ENCODE measurements at regions not wholly inside any gene's neighbourhood (a gene's known extent, or its start where the extent isn't known, plus 50 kb on each side); places are given as distances from the start of the nearest gene placed in this dataset.

DNA sequence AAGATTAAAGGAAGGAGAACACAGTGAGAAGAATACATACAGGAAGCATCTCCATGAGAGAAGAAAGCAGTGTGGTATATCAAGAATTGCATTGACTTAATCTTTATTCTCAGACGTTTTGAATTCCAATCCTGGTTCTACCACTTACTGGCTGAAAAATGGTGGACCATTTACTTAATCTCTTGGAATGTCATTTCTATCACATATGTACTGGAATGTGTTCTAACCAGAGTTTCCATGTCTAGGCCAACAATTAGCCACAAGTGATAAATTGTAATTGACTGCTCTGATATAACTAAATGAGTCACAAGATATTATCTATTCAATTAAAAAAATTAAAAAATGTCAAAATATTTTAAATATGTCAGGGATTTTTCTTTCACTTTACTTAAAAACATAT lies 626.1 kb downstream of the PTPRC start:
- peaks cover 6% of the 10 kb centered on the region for H3K4me1 ChIP-seq (ENCODE audit: control insufficient read depth, insufficient read depth, low read length)
- H3K9me3 Mint-ChIP-seq = no peaks in the 10 kb centered on the region
- no peak overlapping the region for H3K9ac ChIP-seq (ENCODE audit: extremely low read depth, low read length, poor library complexity, severe bottlenecking)
- no peaks in the 10 kb centered on the region for H3K27me3 Mint-ChIP-seq (ENCODE audit: insufficient read depth)
- DNase-seq = no peak
- H3K27ac Mint-ChIP-seq = no peak overlapping the region
- H3K9me3 ChIP-seq (ENCODE audit: control insufficient read depth, low read length) = no peaks in the 10 kb centered on the region
- H3K27me3 ChIP-seq (ENCODE audit: control insufficient read depth, insufficient read depth, low read length, poor library complexity, severe bottlenecking) = no peaks in the 10 kb centered on the region
- peaks cover 5% of the 10 kb centered on the region for H3K4me1 Mint-ChIP-seq
- 88 to 100% methylated on average over 1 of the region's 1 CpG for WGBS, 2 experiments (ENCODE audit: insufficient coverage in 1 of 2, insufficient read length in 1 of 2)
- no peaks in the 10 kb centered on the region for H3K36me3 Mint-ChIP-seq (ENCODE audit: low read depth)
- TF ChIP-seq, protein P1, sequence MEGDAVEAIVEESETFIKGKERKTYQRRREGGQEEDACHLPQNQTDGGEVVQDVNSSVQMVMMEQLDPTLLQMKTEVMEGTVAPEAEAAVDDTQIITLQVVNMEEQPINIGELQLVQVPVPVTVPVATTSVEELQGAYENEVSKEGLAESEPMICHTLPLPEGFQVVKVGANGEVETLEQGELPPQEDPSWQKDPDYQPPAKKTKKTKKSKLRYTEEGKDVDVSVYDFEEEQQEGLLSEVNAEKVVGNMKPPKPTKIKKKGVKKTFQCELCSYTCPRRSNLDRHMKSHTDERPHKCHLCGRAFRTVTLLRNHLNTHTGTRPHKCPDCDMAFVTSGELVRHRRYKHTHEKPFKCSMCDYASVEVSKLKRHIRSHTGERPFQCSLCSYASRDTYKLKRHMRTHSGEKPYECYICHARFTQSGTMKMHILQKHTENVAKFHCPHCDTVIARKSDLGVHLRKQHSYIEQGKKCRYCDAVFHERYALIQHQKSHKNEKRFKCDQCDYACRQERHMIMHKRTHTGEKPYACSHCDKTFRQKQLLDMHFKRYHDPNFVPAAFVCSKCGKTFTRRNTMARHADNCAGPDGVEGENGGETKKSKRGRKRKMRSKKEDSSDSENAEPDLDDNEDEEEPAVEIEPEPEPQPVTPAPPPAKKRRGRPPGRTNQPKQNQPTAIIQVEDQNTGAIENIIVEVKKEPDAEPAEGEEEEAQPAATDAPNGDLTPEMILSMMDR (conservative IDR thresholded peaks at IDR 0.05) = no peak
- H3K27ac ChIP-seq (ENCODE audit: low read depth, low read length) = no peak overlapping the region
- no peak overlapping the region for H3K4me3 ChIP-seq (ENCODE audit: low read length)
- H3K36me3 ChIP-seq (ENCODE audit: control insufficient read depth, insufficient read depth, low read length) = no peaks in the 10 kb centered on the region
- H3K4me3 Mint-ChIP-seq = no peak overlapping the region

DNA sequence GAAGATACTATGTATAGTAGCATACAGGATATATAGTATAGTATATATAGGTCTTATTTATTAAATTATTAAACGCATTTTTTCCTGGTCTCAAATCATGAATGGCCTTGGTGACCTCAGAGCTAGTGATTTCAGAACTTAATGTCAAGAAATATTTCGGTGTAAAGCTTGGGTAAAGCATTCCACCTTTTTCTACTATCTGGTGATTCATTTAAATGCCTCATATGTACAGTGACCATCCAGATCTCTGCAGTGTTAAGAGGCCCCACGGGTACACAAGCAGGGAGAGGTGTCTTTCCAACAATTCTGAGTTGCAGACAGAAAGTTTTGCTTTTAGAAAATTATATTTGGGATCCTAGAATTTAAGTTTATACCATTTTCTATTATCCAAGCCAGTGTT lies 626.5 kb downstream of the PTPRC start:
- H3K4me3 Mint-ChIP-seq = no peak overlapping the region
- TF ChIP-seq, protein P1 (conservative IDR thresholded peaks at IDR 0.05) = no peak
- no peaks in the 10 kb centered on the region for H3K27me3 ChIP-seq (ENCODE audit: control insufficient read depth, insufficient read depth, low read length, poor library complexity, severe bottlenecking)
- no peaks in the 10 kb centered on the region for H3K27me3 Mint-ChIP-seq (ENCODE audit: insufficient read depth)
- H3K36me3 Mint-ChIP-seq (ENCODE audit: low read depth) = no peaks in the 10 kb centered on the region
- H3K9me3 ChIP-seq (ENCODE audit: control insufficient read depth, low read length) = no peaks in the 10 kb centered on the region
- H3K36me3 ChIP-seq (ENCODE audit: control insufficient read depth, insufficient read depth, low read length) = no peaks in the 10 kb centered on the region
- 88 to 93% methylated on average over 1 to 3 of the region's 3 CpGs for WGBS, 2 experiments (ENCODE audit: insufficient coverage in 1 of 2, insufficient read length in 1 of 2)
- peaks cover 6% of the 10 kb centered on the region for H3K4me1 ChIP-seq (ENCODE audit: control insufficient read depth, insufficient read depth, low read length)
- no peak for DNase-seq
- H3K27ac Mint-ChIP-seq = no peak overlapping the region
- H3K9me3 Mint-ChIP-seq = no peaks in the 10 kb centered on the region
- H3K9ac ChIP-seq (ENCODE audit: extremely low read depth, low read length, poor library complexity, severe bottlenecking) = no peak overlapping the region
- no peak overlapping the region for H3K27ac ChIP-seq (ENCODE audit: low read depth, low read length)
- peaks cover 5% of the 10 kb centered on the region for H3K4me1 Mint-ChIP-seq
- no peak overlapping the region for H3K4me3 ChIP-seq (ENCODE audit: low read length)

DNA sequence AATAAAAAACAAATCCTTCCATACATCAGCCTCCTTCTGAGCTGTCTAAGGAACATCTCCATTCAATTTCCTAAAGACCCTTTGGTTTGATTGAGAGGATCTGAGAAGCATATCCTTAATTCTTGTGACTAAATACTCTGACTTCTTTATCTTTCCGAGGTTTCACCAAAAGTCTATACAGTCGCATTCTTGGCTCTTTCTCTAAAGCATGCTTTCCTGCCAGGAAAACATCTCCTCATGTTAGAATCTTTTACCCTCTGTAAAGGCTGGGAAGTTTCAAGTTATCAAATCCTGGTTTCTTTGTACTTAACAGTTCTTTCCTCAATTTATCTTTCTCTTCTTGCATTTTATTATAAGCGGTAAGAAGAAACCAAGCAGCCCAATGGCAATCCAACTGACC lies 630.4 kb downstream of the PTPRC start:
- 93 to 100% methylated on average over 3 of the region's 3 CpGs for WGBS, 2 experiments (ENCODE audit: insufficient coverage in 1 of 2, insufficient read length in 1 of 2)
- Mint-ChIP-seq H3K27ac (no peak overlapping the region), H3K36me3 (ENCODE audit: low read depth) (no peaks in the 10 kb centered on the region), H3K9me3 (no peaks in the 10 kb centered on the region), H3K27me3 (ENCODE audit: insufficient read depth) (no peaks in the 10 kb centered on the region), H3K4me1 (peaks cover 13% of the 10 kb centered on the region), H3K4me3 (no peak overlapping the region)
- H3K27me3 ChIP-seq (ENCODE audit: control insufficient read depth, insufficient read depth, low read length, poor library complexity, severe bottlenecking) = no peaks in the 10 kb centered on the region
- no peak overlapping the region for H3K27ac ChIP-seq (ENCODE audit: low read depth, low read length)
- H3K9me3 ChIP-seq (ENCODE audit: control insufficient read depth, low read length) = no peaks in the 10 kb centered on the region
- TF ChIP-seq, protein P1 (conservative IDR thresholded peaks at IDR 0.05) = no peak
- no peak overlapping the region for H3K4me3 ChIP-seq (ENCODE audit: low read length)
- H3K4me1 ChIP-seq (ENCODE audit: control insufficient read depth, insufficient read depth, low read length) = peaks cover 2% of the 10 kb centered on the region
- H3K36me3 ChIP-seq (ENCODE audit: control insufficient read depth, insufficient read depth, low read length) = no peaks in the 10 kb centered on the region
- H3K9ac ChIP-seq (ENCODE audit: extremely low read depth, low read length, poor library complexity, severe bottlenecking) = no peak overlapping the region
- DNase-seq = no peak

Data from endodermal cell (in vitro differentiated cells).